ENCODE measurements at regions not wholly inside any gene's neighbourhood (a gene's known extent, or its start where the extent isn't known, plus 50 kb on each side); places are given as distances from the start of the nearest gene placed in this dataset.
"Not testable (repeated sequence)": the region's sequence is repeated elsewhere in the genome, so short reads cannot be mapped to it uniquely, and the experiment has no call there.

DNA sequence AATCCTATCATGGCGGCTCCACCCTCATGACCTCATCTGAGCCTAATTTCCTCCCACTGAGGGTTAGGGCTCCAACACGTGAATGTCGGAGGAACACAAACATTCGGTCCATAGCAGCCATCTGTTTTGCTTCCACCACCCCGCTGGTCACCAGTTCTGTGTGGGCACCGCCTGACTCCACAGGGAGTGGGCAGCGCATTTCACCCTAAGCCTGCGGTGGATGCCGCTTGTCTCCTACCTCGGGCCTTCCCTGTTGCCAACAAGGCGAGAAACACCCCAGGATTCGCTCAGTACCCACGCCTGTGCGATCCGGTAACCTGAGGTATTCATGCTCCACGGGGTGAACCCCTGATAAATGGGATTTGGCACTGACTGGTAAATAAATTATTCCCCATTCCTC lies 95.2 kb upstream of the PPP2R5C start:
- no peak for TF ChIP-seq CTCF (IDR thresholded peaks at IDR 0.05; ENCODE audit: insufficient read depth, low read length, poor library complexity, severe bottlenecking)
- no peak for DNase-seq (ENCODE audit: extremely low read depth, insufficient read length)
- H3K27me3 ChIP-seq (replicated peaks; ENCODE audit: control insufficient read depth, insufficient read depth, low read length): no peaks in the 10 kb centered on the region
- H3K4me3 ChIP-seq (replicated peaks; ENCODE audit: low read depth, low read length): no peak overlapping the region
- no peaks in the 10 kb centered on the region for H3K36me3 ChIP-seq (ENCODE audit: control insufficient read depth, insufficient read depth, low read length)

GRCh38 chr14:101669629-101670028 lies 91.9 kb upstream of the PPP2R5C start:
- no peak for DNase-seq (ENCODE audit: extremely low read depth, insufficient read length)
- no peaks in the 10 kb centered on the region for H3K27me3 ChIP-seq (replicated peaks; ENCODE audit: control insufficient read depth, insufficient read depth, low read length)
- TF ChIP-seq CTCF (IDR thresholded peaks at IDR 0.05; ENCODE audit: insufficient read depth, low read length, poor library complexity, severe bottlenecking): no peak

DNA sequence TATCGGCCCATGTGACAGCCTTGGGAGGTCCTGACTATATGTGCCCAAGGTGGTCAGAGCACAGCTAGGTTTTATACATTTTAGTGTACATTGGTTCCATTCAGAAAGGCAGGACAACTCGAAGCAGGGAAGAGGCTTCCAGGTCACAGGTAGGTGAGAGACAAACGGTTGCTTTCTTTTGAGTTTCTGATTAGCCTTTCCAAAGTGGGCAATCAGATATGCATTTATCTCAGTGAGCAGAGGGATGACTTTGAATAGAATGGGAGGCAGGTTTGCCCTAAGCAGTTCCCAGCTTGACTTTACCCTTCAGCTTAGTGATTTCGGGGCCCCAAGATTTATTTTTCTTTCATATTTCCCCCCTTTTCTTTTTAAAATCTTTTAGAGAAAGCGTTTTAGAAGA lies 87.6 kb upstream of the PPP2R5C start:
- no peak for DNase-seq (ENCODE audit: extremely low read depth, insufficient read length)
- Histone ChIP-seq H3K27me3 (replicated peaks; ENCODE audit: control insufficient read depth, insufficient read depth, low read length) (no peaks in the 10 kb centered on the region), H3K36me3 (ENCODE audit: control insufficient read depth, insufficient read depth, low read length) (no peaks in the 10 kb centered on the region), H3K4me3 (replicated peaks; ENCODE audit: low read depth, low read length) (no peak overlapping the region)
- TF ChIP-seq CTCF (IDR thresholded peaks at IDR 0.05; ENCODE audit: insufficient read depth, low read length, poor library complexity, severe bottlenecking): no peak

More at GRCh38 chr14:101669629-101670028, 91.9 kb upstream of the PPP2R5C start:
- Histone ChIP-seq H3K36me3 (ENCODE audit: control insufficient read depth, insufficient read depth, low read length) (no peaks in the 10 kb centered on the region), H3K4me3 (replicated peaks; ENCODE audit: low read depth, low read length) (no peak overlapping the region)

DNA sequence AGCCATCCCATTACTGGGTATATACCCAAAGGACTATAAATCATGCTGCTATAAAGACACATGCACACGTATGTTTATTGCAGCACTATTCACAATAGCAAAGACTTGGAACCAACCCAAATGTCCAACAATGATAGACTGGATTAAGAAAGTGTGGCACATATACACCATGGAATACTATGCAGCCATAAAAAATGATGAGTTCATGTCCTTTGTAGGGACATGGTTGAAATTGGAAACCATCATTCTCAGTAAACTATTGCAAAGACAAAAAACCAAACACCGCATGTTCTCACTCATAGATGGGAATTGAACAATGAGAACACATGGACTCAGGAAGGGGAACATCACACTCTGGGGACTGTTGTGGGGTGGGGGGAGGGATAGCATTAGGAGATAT lies 85.7 kb upstream of the PPP2R5C start:
- not testable (repeated sequence) for H3K27me3 ChIP-seq (replicated peaks; ENCODE audit: control insufficient read depth, insufficient read depth, low read length); DNase-seq (ENCODE audit: extremely low read depth, insufficient read length); H3K36me3 ChIP-seq (ENCODE audit: control insufficient read depth, insufficient read depth, low read length); H3K4me3 ChIP-seq (replicated peaks; ENCODE audit: low read depth, low read length)

GRCh38 chr14:101677912-101678327 lies 83.6 kb upstream of the PPP2R5C start:
- not testable (repeated sequence) for H3K27me3 ChIP-seq (replicated peaks; ENCODE audit: control insufficient read depth, insufficient read depth, low read length); H3K36me3 ChIP-seq (ENCODE audit: control insufficient read depth, insufficient read depth, low read length); DNase-seq (ENCODE audit: extremely low read depth, insufficient read length)

DNA sequence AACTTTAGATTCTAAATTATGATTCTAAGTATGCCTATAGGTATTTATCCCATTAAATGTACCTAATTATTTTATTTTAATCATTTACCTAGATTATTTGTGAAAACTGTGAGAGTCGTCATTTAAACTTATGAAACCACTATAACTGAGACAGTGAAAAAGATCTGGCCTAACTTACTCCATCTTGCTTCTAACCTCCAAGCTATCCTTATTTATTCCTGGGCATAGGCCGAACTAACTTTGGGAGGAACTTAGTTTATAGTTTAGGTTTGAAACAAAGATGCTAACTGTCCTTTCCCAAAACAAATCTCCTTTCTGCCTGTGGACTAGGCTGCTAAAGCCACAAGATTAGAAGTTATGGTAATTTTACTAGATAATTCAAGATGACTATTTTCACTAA lies 79.7 kb upstream of the PPP2R5C start:
- H3K4me3 ChIP-seq (replicated peaks; ENCODE audit: low read depth, low read length): no peak overlapping the region
- H3K27me3 ChIP-seq (replicated peaks; ENCODE audit: control insufficient read depth, insufficient read depth, low read length): no peaks in the 10 kb centered on the region
- no peak for DNase-seq (ENCODE audit: extremely low read depth, insufficient read length)
- TF ChIP-seq CTCF (IDR thresholded peaks at IDR 0.05; ENCODE audit: insufficient read depth, low read length, poor library complexity, severe bottlenecking): no peak
- H3K36me3 ChIP-seq (ENCODE audit: control insufficient read depth, insufficient read depth, low read length): no peaks in the 10 kb centered on the region

More at GRCh38 chr14:101677912-101678327, 83.6 kb upstream of the PPP2R5C start:
- H3K4me3 ChIP-seq (replicated peaks; ENCODE audit: low read depth, low read length): not testable (repeated sequence)

DNA sequence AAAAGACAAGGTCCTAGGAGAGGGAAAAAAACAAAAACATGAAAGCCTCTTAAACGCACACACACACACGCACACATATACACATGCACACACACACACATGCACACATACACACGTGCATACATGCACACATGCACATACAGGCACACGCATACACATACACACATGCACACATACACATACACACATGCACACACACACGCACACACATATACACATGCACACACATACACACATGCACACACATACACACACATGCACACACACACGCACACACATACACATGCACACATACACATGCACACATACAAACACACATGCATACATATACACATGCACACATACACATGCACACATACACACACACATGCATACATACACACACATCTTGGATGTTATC lies 78.1 kb upstream of the PPP2R5C start:
- TF ChIP-seq CTCF (IDR thresholded peaks at IDR 0.05; ENCODE audit: insufficient read depth, low read length, poor library complexity, severe bottlenecking): no peak
- Histone ChIP-seq H3K4me3 (replicated peaks; ENCODE audit: low read depth, low read length) (no peak overlapping the region), H3K36me3 (ENCODE audit: control insufficient read depth, insufficient read depth, low read length) (no peaks in the 10 kb centered on the region), H3K27me3 (replicated peaks; ENCODE audit: control insufficient read depth, insufficient read depth, low read length) (no peaks in the 10 kb centered on the region)
- DNase-seq (ENCODE audit: extremely low read depth, insufficient read length): no peak
